ENCODE measurements at regions not wholly inside any gene's neighbourhood (a gene's known extent, or its start where the extent isn't known, plus 50 kb on each side); places are given as distances from the start of the nearest gene placed in this dataset.
A peak's percentile ranks its signal among the peaks of the same experiment; 100 is the strongest.

- no peak for DNase-seq (ENCODE audit: low spot score)
Measured at GRCh38 chr1:244945109-244945671, 80.8 kb upstream of the HNRNPU start.

- DNase-seq (ENCODE audit: low spot score): no peak
Measured at GRCh38 chr1:244941121-244941520, 76.8 kb upstream of the HNRNPU start.

DNA sequence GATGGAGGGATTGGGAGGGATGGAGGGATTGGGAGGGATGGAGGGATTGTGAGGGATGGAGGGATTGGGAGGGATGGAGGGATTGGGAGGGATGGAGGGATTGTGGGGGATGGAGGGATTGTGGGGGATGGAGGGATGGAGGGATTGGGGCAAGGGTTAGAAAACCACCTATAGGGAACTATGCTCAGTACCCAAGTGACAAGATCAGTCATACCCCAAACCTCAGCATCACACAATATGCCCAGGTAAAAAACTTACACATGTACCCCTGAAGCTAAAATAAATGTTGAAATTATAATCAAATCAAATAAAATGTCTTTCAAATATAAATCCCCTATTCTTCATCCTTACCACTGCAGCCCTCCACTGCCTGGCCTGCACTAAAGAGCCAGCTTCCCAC, 72.8 kb upstream of the HNRNPU start:
- DNase-seq (ENCODE audit: low spot score): no peak

DNA sequence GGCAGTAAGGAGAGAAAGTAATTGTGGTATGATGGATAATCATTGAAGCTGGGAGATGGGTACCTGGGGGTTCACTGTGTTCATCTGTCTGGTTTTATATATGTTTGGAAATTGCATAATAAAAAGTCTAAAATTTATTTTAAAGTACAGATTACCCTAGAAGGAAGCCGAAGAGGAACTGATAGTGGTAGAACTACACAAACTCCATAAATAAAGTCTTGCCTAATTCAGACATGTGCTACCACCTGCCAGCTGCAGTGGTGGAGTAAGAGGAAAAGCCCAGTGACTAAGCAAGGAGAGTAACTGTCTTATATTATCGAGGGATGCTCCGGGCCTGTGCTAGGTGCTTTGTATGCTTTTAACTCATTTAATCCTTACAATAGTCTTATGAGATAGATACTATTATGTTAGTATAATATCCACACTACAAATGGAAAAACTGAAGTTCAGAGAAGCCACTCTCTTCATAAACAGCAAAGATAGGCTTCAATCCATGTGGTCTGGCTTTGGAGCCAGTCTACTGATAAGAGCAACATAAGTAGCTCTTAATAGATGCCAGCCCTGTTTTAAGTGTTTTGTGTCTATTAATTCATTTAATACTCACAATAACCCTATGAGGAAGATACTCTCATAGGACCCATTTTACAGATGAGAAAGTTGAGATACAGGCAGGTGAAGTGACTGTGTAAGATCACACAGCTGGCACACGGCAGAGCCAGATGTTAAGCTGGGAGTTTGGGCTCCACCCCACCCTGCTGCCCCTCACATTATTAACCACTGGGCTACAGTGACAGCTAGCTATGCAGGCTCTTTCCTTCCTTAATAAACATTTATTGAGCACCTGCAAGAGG, 56.8 kb upstream of the HNRNPU start:
- DNase-seq (ENCODE audit: low spot score): no peak

DNA sequence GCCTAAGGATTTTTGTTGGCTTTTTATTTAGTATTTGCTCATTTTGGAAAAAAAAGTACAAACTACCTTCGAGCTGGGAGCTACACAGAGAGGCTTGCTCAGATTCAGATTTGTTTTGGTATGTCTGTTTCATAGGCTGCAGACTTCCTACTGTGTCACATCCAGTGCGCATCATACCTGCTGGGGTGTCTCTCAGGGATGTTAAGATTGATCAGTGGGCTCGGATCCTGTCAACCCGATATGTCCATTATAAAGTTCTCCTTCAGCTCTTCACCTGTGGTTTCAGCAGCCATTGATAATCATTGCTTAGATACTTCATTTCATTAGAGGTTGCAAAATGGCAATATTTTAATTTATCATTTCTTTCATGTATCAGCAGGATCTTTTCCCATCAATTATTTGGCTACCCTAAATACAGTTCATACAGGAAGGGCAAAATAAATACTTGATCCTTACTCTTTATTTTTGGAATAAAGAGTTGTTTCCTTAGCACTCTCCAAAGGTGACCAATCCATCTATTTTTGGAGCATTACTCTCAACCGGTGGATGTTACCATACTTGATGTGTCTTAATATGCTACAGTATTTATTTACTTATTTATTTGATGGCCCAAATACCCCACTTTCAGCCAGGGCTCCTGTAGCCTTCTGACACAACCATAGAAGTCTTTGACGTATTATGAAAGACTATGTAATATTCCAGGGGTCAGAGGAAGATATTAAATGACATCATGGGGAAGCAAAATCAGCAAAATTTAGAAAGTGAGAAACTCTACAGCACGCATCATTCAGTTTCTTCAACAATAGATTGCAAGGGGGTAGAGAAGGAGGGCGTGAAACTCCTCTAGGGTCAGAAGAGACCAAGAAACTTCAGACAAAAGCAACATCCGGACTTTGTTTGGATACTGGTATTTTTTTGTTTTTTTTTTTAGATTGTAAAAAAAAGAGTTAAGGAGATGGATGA, 55.3 kb upstream of the HNRNPU start:
- DNase-seq (ENCODE audit: low spot score): no peak

DNA sequence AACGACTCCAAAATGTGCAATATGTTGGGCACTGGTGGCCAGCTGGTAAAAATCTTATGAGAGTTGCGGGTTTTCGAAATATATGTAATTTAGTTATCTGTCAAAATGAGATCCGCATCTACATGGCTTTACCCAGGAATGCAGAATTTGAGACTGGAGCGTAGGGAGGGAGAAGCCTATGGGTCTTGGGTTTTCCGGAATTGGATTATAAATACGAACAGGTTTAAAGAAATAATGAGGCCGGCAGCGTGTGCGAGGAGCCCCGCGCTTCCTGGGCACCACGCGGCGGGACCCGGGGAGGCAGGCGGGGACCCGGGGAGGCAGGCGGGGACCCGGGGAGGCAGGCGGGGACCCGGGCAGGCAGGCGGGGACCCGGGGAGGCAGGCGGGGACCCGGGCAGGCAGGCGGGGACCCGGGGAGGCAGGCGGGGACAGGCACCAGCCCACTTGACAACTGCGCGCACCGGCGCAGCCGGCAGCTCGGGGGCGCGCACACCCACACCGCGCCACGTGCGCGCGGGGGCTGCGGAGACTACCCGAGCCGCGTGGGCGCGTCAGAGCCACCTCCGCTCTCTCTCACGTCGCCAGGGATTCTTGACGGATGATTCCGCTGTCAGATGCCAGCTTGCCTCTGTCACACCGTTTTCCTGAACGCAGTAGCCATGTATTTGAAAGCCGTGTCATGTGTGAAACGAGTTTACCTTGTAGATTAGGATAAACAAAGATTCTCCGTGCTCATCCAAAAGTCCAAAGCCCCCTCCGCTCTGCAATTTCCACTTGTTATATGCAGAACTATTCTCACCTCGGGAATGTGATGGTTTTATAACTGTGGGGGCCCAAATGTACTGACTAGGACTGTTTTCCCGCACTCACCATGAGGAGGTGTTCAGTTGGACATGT, 54.3 kb upstream of the HNRNPU start:
- DNase-seq (ENCODE audit: low spot score): peak; percentile 35

GRCh38 chr1:244917073-244917670, 52.8 kb upstream of the HNRNPU start:
- no peak for DNase-seq (ENCODE audit: low spot score)

- DNase-seq (ENCODE audit: low spot score): no peak
Measured at GRCh38 chr1:244915736-244916135, 51.4 kb upstream of the HNRNPU start.

DNA sequence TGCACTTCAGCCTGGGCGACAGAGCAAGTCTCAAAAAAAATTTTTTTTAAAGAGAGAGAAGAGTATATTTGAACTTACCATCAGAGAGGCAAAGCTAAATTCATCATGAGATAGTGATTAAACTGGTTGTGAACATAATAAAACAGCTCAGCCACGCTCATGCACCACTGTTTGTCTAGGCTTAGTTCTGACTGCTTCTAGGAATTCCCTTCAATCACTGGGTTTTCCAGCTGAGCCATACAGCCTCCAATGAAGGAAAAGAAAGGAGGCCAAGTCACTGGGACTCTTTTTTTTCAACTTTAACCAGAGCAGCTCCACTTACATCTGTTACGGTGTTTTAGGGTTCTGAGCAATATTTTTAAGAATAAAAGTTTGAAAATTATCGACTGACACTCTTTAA, 50.4 kb upstream of the HNRNPU start:
- no peak for DNase-seq (ENCODE audit: low spot score)

All from HuH-7.5 (cell line).